OCI-LY7 (cell line): ENCODE measurements at regions not wholly inside any gene's neighbourhood (a gene's known extent, or its start where the extent isn't known, plus 50 kb on each side); places are given as distances from the start of the nearest gene placed in this dataset.

Experiments used
- BruUV-seq: library from RNA; stranded (reverse); fragments of 400-500 nt; replicated peaks from 2 replicates; lab custom pipeline; 2021; lab: Mats Ljungman, UMichigan
- CTCF ChIA-PET: fragments of 300-600 bp; sonication (Branson Sonifier 250); formaldehyde crosslinking; loops from one replicate; lab custom pipeline; 2022; ENCODE audit warnings: antibody characterized with exemption; ENCODE audit not compliant: unreplicated experiment; lab: Charles Lee
- POLR2A ChIA-PET: fragments of 300-600 bp; sonication (Branson Sonifier 250); formaldehyde crosslinking; loops from one replicate; lab custom pipeline; 2022; ENCODE audit warnings: antibody characterized with exemption; lab: Charles Lee
- DNase-seq: peaks from one replicate; pipeline ENCODE4 v3.0.0-alpha.2; 2015; ENCODE audit warnings: low spot score
- H2AFZ ChIP-seq: fragments of 200-600 bp; sonication (generic), shearing (Covaris generic); 2 replicates; pipeline ENCODE4 v1.6.1; 2014; ENCODE audit warnings: mild to moderate bottlenecking, antibody characterized with exemption, low read length, moderate library complexity
- H3K27ac ChIP-seq: fragments of 200-600 bp; sonication (generic); 2 replicates; pipeline ENCODE4 v1.5.1; 2014; ENCODE audit warnings: mixed run types, low read depth, mild to moderate bottlenecking, moderate library complexity, low read length, inconsistent platforms; ENCODE audit not compliant: poor library complexity, severe bottlenecking
- H3K36me3 ChIP-seq: fragments of 200-600 bp; sonication (generic); 2 replicates; pipeline ENCODE4 v1.6.1; 2014; ENCODE audit warnings: mild to moderate bottlenecking, antibody characterized with exemption, low read length, moderate library complexity, mixed read lengths; ENCODE audit not compliant: insufficient read depth
- H3K4me1 ChIP-seq: fragments of 200-600 bp; sonication (generic); 2 replicates; pipeline ENCODE4 v1.5.1; 2014; ENCODE audit warnings: mild to moderate bottlenecking, low read length; ENCODE audit not compliant: insufficient read depth, poor library complexity, severe bottlenecking
- H3K4me2 ChIP-seq: fragments of 200-600 bp; sonication (generic); 2 replicates; pipeline ENCODE4 v1.6.1; 2014; ENCODE audit warnings: mild to moderate bottlenecking, low read length
- H3K4me3 ChIP-seq: fragments of 200-600 bp; sonication (generic); 2 replicates; pipeline ENCODE4 v1.5.1; 2014; ENCODE audit warnings: mild to moderate bottlenecking, low read depth, low read length; ENCODE audit not compliant: poor library complexity, severe bottlenecking
- H3K79me2 ChIP-seq: fragments of 200-600 bp; sonication (generic); 2 replicates; pipeline ENCODE4 v1.6.1; 2016; ENCODE audit warnings: low read depth, mild to moderate bottlenecking, low read length, moderate library complexity, mixed read lengths; ENCODE audit not compliant: insufficient read depth
- H3K9me2 ChIP-seq: fragments of 200-600 bp; sonication (generic); 2 replicates; pipeline ENCODE4 v1.6.1; 2016; ENCODE audit warnings: mild to moderate bottlenecking, low read length, mixed read lengths; ENCODE audit not compliant: insufficient read depth
- H3K9me3 ChIP-seq: fragments of 200-600 bp; sonication (generic); 2 replicates; pipeline ENCODE4 v1.6.1; 2014; ENCODE audit warnings: mild to moderate bottlenecking, mixed run types, low read length, mixed read lengths
- H4K20me1 ChIP-seq: fragments of 200-600 bp; sonication (generic); 2 replicates; pipeline ENCODE4 v1.6.1; 2014; ENCODE audit warnings: mild to moderate bottlenecking, antibody characterized with exemption, low read length, moderate library complexity, mixed read lengths; ENCODE audit not compliant: insufficient read depth
- EZH2phosphoT487 ChIP-seq: fragments of 200-600 bp; sonication (generic); IDR thresholded peaks from 2 replicates; pipeline ENCODE4 v1.6.1; 2018; ENCODE audit warnings: low read depth, borderline replicate concordance, mild to moderate bottlenecking, mixed run types, antibody characterized with exemption, low read length, moderate library complexity, mixed read lengths
- intact Hi-C: fragments of 100-400 bp; cut with micrococcal nuclease; formaldehyde crosslinking; loops from one replicate; pipeline ENCODE4 v1.10.0; 2022; ENCODE audit not compliant: unreplicated experiment
- TF ChIP-seq, protein P1 (sequence below): fragments of 200-600 bp; sonication (generic); conservative IDR thresholded peaks from 2 replicates; pipeline ENCODE4 v1.5.1; 2014; ENCODE audit warnings: mild to moderate bottlenecking, antibody characterized with exemption, low read length, moderate library complexity, mixed read lengths

DNA sequence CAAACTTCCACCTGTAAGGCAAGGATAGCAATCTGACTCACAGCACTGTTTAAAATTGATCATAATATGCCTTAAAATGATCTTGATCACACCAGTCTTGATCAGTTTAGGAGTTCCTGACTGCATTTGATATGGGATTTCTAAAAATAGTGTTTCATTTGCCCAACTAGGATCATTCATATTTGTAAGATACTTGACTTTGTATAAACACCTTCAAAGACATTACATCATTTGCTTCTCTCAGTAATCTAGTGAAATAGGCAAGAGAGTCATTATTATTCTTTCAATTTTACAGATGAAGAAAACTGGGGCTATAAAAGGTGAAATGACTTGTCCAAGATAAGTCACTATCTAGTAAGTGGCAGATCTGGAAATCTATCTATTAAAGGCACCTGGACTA is 521.1 kb downstream of the GATA3 start:
- Histone ChIP-seq H3K9me3 (no peaks in the 10 kb centered on the region), H3K27ac (no peak overlapping the region), H4K20me1 (no peaks in the 10 kb centered on the region), H3K36me3 (no peaks in the 10 kb centered on the region), H3K4me1 (no peaks in the 10 kb centered on the region), H3K4me2 (no peak overlapping the region), H3K9me2 (no peaks in the 10 kb centered on the region), H3K4me3 (no peak overlapping the region), H2AFZ (no peak overlapping the region), H3K79me2 (no peaks in the 10 kb centered on the region)
- ChIA-PET CTCF (no interaction called here), POLR2A (no interaction called here)
- TF ChIP-seq, protein P1, sequence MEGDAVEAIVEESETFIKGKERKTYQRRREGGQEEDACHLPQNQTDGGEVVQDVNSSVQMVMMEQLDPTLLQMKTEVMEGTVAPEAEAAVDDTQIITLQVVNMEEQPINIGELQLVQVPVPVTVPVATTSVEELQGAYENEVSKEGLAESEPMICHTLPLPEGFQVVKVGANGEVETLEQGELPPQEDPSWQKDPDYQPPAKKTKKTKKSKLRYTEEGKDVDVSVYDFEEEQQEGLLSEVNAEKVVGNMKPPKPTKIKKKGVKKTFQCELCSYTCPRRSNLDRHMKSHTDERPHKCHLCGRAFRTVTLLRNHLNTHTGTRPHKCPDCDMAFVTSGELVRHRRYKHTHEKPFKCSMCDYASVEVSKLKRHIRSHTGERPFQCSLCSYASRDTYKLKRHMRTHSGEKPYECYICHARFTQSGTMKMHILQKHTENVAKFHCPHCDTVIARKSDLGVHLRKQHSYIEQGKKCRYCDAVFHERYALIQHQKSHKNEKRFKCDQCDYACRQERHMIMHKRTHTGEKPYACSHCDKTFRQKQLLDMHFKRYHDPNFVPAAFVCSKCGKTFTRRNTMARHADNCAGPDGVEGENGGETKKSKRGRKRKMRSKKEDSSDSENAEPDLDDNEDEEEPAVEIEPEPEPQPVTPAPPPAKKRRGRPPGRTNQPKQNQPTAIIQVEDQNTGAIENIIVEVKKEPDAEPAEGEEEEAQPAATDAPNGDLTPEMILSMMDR, result no peak
- no peak for TF ChIP-seq EZH2phosphoT487
- no peak for DNase-seq
- BruUV-seq, result no TSS peak
- intact Hi-C loops, result no loop called here

DNA sequence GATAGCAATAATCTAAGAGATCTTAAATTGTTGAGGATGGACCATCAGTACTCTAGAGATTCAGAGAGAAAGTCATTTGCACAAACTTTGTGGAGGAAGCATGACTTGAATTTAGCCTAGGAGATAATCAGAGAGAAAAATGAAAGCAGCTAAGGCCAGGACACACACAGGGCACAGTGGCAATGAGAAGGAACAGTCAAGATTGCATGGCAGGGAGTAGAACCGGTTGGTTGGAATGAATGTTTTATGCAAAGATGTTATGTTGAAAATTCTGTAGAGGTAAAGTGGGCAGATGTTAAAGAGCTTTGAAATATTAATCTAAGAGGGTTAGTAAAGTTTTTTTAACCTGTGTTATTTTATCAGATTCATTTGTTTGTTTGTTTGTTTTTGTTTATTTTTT is 521.8 kb downstream of the GATA3 start:
- ChIA-PET POLR2A (no interaction called here), CTCF (no interaction called here)
- Histone ChIP-seq H3K9me3 (no peaks in the 10 kb centered on the region), H4K20me1 (no peaks in the 10 kb centered on the region), H3K36me3 (no peaks in the 10 kb centered on the region), H3K4me3 (no peak overlapping the region), H3K4me1 (no peaks in the 10 kb centered on the region), H3K9me2 (no peaks in the 10 kb centered on the region), H2AFZ (no peak overlapping the region), H3K79me2 (no peaks in the 10 kb centered on the region), H3K4me2 (no peak overlapping the region), H3K27ac (no peak overlapping the region)
- DNase-seq, result no peak
- no TSS peak for BruUV-seq
- TF ChIP-seq, protein P1, result no peak
- no peak for TF ChIP-seq EZH2phosphoT487
- intact Hi-C loops, result no loop called here

DNA sequence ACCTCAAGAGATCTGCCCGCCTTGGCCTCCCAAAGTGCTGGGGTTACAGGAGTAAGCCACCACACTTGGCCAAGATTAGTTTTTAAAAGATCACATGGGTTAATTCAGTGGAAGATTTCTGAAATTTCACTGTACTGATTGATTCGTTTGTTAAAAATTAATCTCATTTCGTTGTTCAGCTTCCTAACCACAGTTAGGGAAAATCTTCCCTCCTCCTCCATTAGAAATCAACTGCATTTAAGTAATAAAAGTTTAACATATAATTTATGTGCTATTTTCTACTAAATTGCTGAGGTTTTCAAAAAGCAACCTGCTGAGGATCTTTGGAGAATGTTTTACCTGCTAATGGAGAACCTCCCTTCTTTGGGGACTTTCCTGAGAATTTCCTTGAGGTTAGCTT is 522.4 kb downstream of the GATA3 start:
- POLR2A ChIA-PET, result interaction anchor here (0.6 kb wide), 1 partner anchor 1759 kb away, joined by 3 read pairs; no protein-coding TSS in a partner anchor
- Histone ChIP-seq H3K9me2 (no peaks in the 10 kb centered on the region), H3K4me2 (no peak overlapping the region), H3K9me3 (no peaks in the 10 kb centered on the region), H4K20me1 (no peaks in the 10 kb centered on the region), H2AFZ (no peak overlapping the region), H3K4me3 (no peak overlapping the region), H3K4me1 (no peaks in the 10 kb centered on the region), H3K79me2 (no peaks in the 10 kb centered on the region), H3K27ac (no peak overlapping the region), H3K36me3 (no peaks in the 10 kb centered on the region)
- DNase-seq, result no peak
- intact Hi-C loops, result no loop called here
- no TSS peak for BruUV-seq
- TF ChIP-seq EZH2phosphoT487, result no peak
- TF ChIP-seq, protein P1, result no peak
- CTCF ChIA-PET, result no interaction called here
